ENCODE measurements at regions not wholly inside any gene's neighbourhood (a gene's known extent, or its start where the extent isn't known, plus 50 kb on each side); places are given as distances from the start of the nearest gene placed in this dataset.

- Histone ChIP-seq H3K9me3 (ENCODE audit: insufficient read depth, low read depth, low read length) (0 out of 2 replicates have a peak, but pooled peaks cover 3% of the 10 kb centered on the region), H3K9ac (ENCODE audit: low read depth, low read length, poor library complexity, severe bottlenecking) (no peak overlapping the region), H3K79me2 (ENCODE audit: insufficient read depth, low read length) (no peaks in the 10 kb centered on the region), H3F3A (ENCODE audit: low read depth) (no peaks in the 10 kb centered on the region), H3K27me3 (ENCODE audit: insufficient read depth, low read length, poor library complexity, severe bottlenecking) (no peaks in the 10 kb centered on the region), H2AFZ (ENCODE audit: low read length) (0 out of 2 replicates have a peak overlapping the region, but pooled peaks have one; percentile 55), H3K4me2 (ENCODE audit: low read depth, low read length, poor library complexity, severe bottlenecking) (no peak overlapping the region), H4K20me1 (ENCODE audit: insufficient read depth, low read length, poor library complexity, severe bottlenecking) (no peaks in the 10 kb centered on the region), H3K4me1 (ENCODE audit: insufficient read depth, low read length, poor library complexity, severe bottlenecking) (no peaks in the 10 kb centered on the region), H3K9me2 (replicated peaks; ENCODE audit: low read depth, low read length) (no peaks in the 10 kb centered on the region), H3K4me3 (ENCODE audit: low read length, poor library complexity, severe bottlenecking) (no peak overlapping the region), H3K36me3 (ENCODE audit: insufficient read depth, low read length) (no peaks in the 10 kb centered on the region)
- no peak for TF ChIP-seq EZH2phosphoT487 (IDR thresholded peaks at IDR 0.05; ENCODE audit: borderline replicate concordance)
- no peak for TF ChIP-seq CTCF (conservative IDR thresholded peaks at IDR 0.05; ENCODE audit: low read length)
Measured at GRCh38 chr3:177382944-177383343, 185.7 kb upstream of the TBL1XR1 start.

- no peaks in the 10 kb centered on the region for H3F3A ChIP-seq (ENCODE audit: low read depth)
- no peak overlapping the region for H2AFZ ChIP-seq (ENCODE audit: low read length)
- H3K4me3 ChIP-seq (ENCODE audit: low read length, poor library complexity, severe bottlenecking), result no peak overlapping the region
- H3K4me2 ChIP-seq (ENCODE audit: low read depth, low read length, poor library complexity, severe bottlenecking), result no peak overlapping the region
- H3K27me3 ChIP-seq (ENCODE audit: insufficient read depth, low read length, poor library complexity, severe bottlenecking), result no peaks in the 10 kb centered on the region
- H4K20me1 ChIP-seq (ENCODE audit: insufficient read depth, low read length, poor library complexity, severe bottlenecking), result no peaks in the 10 kb centered on the region
- H3K36me3 ChIP-seq (ENCODE audit: insufficient read depth, low read length), result no peaks in the 10 kb centered on the region
- no peaks in the 10 kb centered on the region for H3K4me1 ChIP-seq (ENCODE audit: insufficient read depth, low read length, poor library complexity, severe bottlenecking)
- TF ChIP-seq EZH2phosphoT487 (IDR thresholded peaks at IDR 0.05; ENCODE audit: borderline replicate concordance) (no peak), CTCF (conservative IDR thresholded peaks at IDR 0.05; ENCODE audit: low read length) (no peak)
- H3K9me2 ChIP-seq (replicated peaks; ENCODE audit: low read depth, low read length), result no peaks in the 10 kb centered on the region
- H3K9ac ChIP-seq (ENCODE audit: low read depth, low read length, poor library complexity, severe bottlenecking), result no peak overlapping the region
- H3K79me2 ChIP-seq (ENCODE audit: insufficient read depth, low read length), result no peaks in the 10 kb centered on the region
- H3K9me3 ChIP-seq (ENCODE audit: insufficient read depth, low read depth, low read length), result 0 out of 2 replicates have a peak, but pooled peaks cover 3% of the 10 kb centered on the region
Measured at GRCh38 chr3:177385186-177385585, 187.9 kb upstream of the TBL1XR1 start.

GRCh38 chr3:177385831-177386301, 188.6 kb upstream of the TBL1XR1 start:
- Histone ChIP-seq H3F3A (ENCODE audit: low read depth) (no peaks in the 10 kb centered on the region), H4K20me1 (ENCODE audit: insufficient read depth, low read length, poor library complexity, severe bottlenecking) (no peaks in the 10 kb centered on the region), H3K9me3 (ENCODE audit: insufficient read depth, low read depth, low read length) (0 out of 2 replicates have a peak, but pooled peaks cover 2% of the 10 kb centered on the region), H3K4me2 (ENCODE audit: low read depth, low read length, poor library complexity, severe bottlenecking) (no peak overlapping the region), H2AFZ (ENCODE audit: low read length) (no peak overlapping the region), H3K4me1 (ENCODE audit: insufficient read depth, low read length, poor library complexity, severe bottlenecking) (no peaks in the 10 kb centered on the region), H3K79me2 (ENCODE audit: insufficient read depth, low read length) (no peaks in the 10 kb centered on the region), H3K36me3 (ENCODE audit: insufficient read depth, low read length) (no peaks in the 10 kb centered on the region), H3K27me3 (ENCODE audit: insufficient read depth, low read length, poor library complexity, severe bottlenecking) (no peaks in the 10 kb centered on the region), H3K9ac (ENCODE audit: low read depth, low read length, poor library complexity, severe bottlenecking) (no peak overlapping the region), H3K4me3 (ENCODE audit: low read length, poor library complexity, severe bottlenecking) (no peak overlapping the region), H3K9me2 (replicated peaks; ENCODE audit: low read depth, low read length) (no peaks in the 10 kb centered on the region)
- TF ChIP-seq EZH2phosphoT487 (IDR thresholded peaks at IDR 0.05; ENCODE audit: borderline replicate concordance) (no peak), CTCF (conservative IDR thresholded peaks at IDR 0.05; ENCODE audit: low read length) (no peak)

Data from Loucy (cell line).